HFFc6 (cell line): ENCODE measurements at regions not wholly inside any gene's neighbourhood (a gene's known extent, or its start where the extent isn't known, plus 50 kb on each side); places are given as distances from the start of the nearest gene placed in this dataset.

Source experiments
- DNase-seq: peaks from one replicate; pipeline ENCODE4 v3.0.0-alpha.2; 2018
- H3K27ac Mint-ChIP-seq: 2 replicates; pipeline ENCODE4 v1.8.0; 2020; ENCODE audit warnings: mild to moderate bottlenecking, mixed read lengths
- H3K27me3 Mint-ChIP-seq: 2 replicates; pipeline ENCODE4 v1.8.0; 2021; ENCODE audit warnings: mild to moderate bottlenecking, moderate library complexity, mixed read lengths; ENCODE audit not compliant: insufficient read depth
- H3K36me3 Mint-ChIP-seq: 2 replicates; pipeline ENCODE4 v1.8.0; 2021; ENCODE audit warnings: low read depth, mixed read lengths
- H3K4me1 Mint-ChIP-seq: 2 replicates; pipeline ENCODE4 v1.8.0; 2020; ENCODE audit warnings: low read depth, mixed read lengths
- H3K4me3 Mint-ChIP-seq: 2 replicates; pipeline ENCODE4 v1.8.0; 2020; ENCODE audit warnings: mild to moderate bottlenecking, moderate library complexity, mixed read lengths
- H3K9me3 Mint-ChIP-seq: 2 replicates; pipeline ENCODE4 v1.8.0; 2020; ENCODE audit warnings: mild to moderate bottlenecking, mixed read lengths
- TF ChIP-seq, protein P1 (sequence below): fragments of 200-600 bp; sonication (generic); IDR thresholded peaks from 2 replicates; pipeline ENCODE4 v1.5.0; 2021; ENCODE audit warnings: antibody characterized with exemption, mild to moderate bottlenecking

- Mint-ChIP-seq H3K27me3 (peaks cover 5% of the 10 kb centered on the region), H3K9me3 (peaks cover 4% of the 10 kb centered on the region; the same call in 1 of the 2 replicates), H3K36me3 (no peaks in the 10 kb centered on the region), H3K4me1 (peaks cover 6% of the 10 kb centered on the region; the same call in 1 of the 2 replicates), H3K27ac (no peak overlapping the region), H3K4me3 (no peak overlapping the region)
- DNase-seq = no peak
- TF ChIP-seq, protein P1, sequence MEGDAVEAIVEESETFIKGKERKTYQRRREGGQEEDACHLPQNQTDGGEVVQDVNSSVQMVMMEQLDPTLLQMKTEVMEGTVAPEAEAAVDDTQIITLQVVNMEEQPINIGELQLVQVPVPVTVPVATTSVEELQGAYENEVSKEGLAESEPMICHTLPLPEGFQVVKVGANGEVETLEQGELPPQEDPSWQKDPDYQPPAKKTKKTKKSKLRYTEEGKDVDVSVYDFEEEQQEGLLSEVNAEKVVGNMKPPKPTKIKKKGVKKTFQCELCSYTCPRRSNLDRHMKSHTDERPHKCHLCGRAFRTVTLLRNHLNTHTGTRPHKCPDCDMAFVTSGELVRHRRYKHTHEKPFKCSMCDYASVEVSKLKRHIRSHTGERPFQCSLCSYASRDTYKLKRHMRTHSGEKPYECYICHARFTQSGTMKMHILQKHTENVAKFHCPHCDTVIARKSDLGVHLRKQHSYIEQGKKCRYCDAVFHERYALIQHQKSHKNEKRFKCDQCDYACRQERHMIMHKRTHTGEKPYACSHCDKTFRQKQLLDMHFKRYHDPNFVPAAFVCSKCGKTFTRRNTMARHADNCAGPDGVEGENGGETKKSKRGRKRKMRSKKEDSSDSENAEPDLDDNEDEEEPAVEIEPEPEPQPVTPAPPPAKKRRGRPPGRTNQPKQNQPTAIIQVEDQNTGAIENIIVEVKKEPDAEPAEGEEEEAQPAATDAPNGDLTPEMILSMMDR = no peak
These were observed 155.0 kb downstream of the TMEM26 start for GRCh38 chr10:61298194-61298593.

DNA sequence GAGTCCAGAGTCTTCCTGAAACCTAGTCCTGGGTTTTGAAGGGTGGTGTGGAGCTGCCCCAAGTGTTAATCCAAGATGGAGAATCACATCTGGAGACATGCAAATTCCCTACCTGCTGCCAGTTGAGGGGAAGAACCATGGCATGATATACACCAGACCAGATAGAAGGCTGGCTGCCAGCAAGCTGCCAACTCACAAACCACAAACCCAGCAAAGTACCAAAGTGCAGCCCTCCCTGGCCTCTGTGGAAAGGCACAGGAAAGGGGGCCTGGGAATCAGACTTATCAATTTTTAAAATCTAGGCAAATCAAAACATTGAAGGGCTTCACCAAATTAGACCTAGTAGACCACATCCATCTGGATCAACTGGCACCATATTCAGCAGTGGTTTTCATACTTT, 157.0 kb downstream of the TMEM26 start:
- H3K36me3 Mint-ChIP-seq = no peaks in the 10 kb centered on the region

GRCh38 chr10:61294131-61294530, 159.1 kb downstream of the TMEM26 start:
- Mint-ChIP-seq H3K9me3 (peaks cover 4% of the 10 kb centered on the region; the same call in 1 of the 2 replicates), H3K4me1 (no peaks in the 10 kb centered on the region), H3K27ac (no peak overlapping the region), H3K36me3 (no peaks in the 10 kb centered on the region), H3K4me3 (no peak overlapping the region), H3K27me3 (peaks cover 7% of the 10 kb centered on the region)
- DNase-seq = no peak
- TF ChIP-seq, protein P1 = no peak

More for the DNA sequence above, 157.0 kb downstream of the TMEM26 start:
- Mint-ChIP-seq H3K4me3 (no peak overlapping the region), H3K27ac (no peak overlapping the region), H3K4me1 (no peaks in the 10 kb centered on the region; the same call in 1 of the 2 replicates), H3K27me3 (peaks cover 7% of the 10 kb centered on the region), H3K9me3 (peaks cover 4% of the 10 kb centered on the region; the same call in 1 of the 2 replicates)
- DNase-seq = no peak
- TF ChIP-seq, protein P1 = no peak

DNA sequence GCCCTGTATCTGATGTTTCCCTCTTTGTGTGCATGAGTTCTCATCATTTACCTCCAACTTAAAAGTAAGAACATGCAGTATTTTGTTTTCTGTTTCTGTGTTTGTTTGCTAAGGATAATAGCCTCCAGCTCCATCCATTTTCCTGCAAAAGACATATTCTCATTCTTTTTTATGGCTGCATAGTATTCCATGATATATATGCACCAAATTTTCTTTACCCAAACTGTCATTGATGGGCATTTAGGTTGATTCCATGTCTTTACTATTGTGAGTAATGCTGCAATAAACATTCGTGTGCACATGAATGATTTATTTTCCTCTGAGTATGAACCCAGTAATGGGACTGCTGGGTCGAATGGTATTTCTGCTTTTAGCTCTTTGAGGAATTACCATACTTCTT, 163.4 kb downstream of the TMEM26 start:
- Mint-ChIP-seq H3K4me3 (no peak overlapping the region), H3K27me3 (peaks cover 7% of the 10 kb centered on the region), H3K36me3 (no peaks in the 10 kb centered on the region), H3K9me3 (no peaks in the 10 kb centered on the region), H3K4me1 (no peaks in the 10 kb centered on the region), H3K27ac (no peak overlapping the region)
- no peak for DNase-seq
- TF ChIP-seq, protein P1 = no peak

GRCh38 chr10:61286686-61287085, 166.5 kb downstream of the TMEM26 start:
- Mint-ChIP-seq H3K27me3 (peaks cover 1% of the 10 kb centered on the region; the same call in 1 of the 2 replicates), H3K9me3 (no peaks in the 10 kb centered on the region), H3K36me3 (no peaks in the 10 kb centered on the region), H3K4me1 (peaks cover 10% of the 10 kb centered on the region), H3K4me3 (no peak overlapping the region), H3K27ac (no peak overlapping the region)
- TF ChIP-seq, protein P1 = no peak
- DNase-seq = no peak

- Mint-ChIP-seq H3K4me3 (no peak overlapping the region), H3K27me3 (peaks cover 1% of the 10 kb centered on the region; the same call in 1 of the 2 replicates), H3K27ac (no peak overlapping the region), H3K4me1 (peaks cover 13% of the 10 kb centered on the region), H3K36me3 (no peaks in the 10 kb centered on the region), H3K9me3 (no peaks in the 10 kb centered on the region)
- TF ChIP-seq, protein P1 = no peak
- no peak for DNase-seq
These were observed 167.4 kb downstream of the TMEM26 start for GRCh38 chr10:61285749-61286148.
